ENCODE measurements at regions not wholly inside any gene's neighbourhood (a gene's known extent, or its start where the extent isn't known, plus 50 kb on each side); places are given as distances from the start of the nearest gene placed in this dataset.

DNA sequence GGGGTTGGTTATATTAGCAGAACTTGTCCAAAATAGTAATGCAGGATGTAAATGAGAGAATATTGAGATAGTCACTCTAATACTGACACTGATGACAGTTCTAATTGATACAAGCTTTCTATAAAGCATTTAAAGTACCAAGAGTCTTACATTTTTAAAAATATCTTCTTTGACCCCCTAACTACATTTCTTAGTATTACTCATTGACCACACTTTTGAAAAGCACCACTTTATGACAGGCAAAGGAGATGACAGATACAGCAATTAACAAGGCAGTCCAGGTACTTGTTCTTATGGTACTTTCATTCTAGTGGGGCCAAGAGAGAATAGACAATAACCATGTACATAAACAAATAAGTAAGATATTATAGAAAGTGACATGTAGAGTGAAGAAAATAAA is 139.4 kb upstream of the EYA4 start:
- no peak for DNase-seq (ENCODE audit: low spot score in 2 of 2)
- intact Hi-C loops (cut with DNase I; ENCODE audit: low total_unique reads), result no loop called here
- H3K4me3 ChIP-seq (ENCODE audit: low read depth, poor library complexity, severe bottlenecking), result no peak overlapping the region
- no peak for TF ChIP-seq POLR2A (IDR thresholded peaks at IDR 0.05)
- TF ChIP-seq, protein P1, sequence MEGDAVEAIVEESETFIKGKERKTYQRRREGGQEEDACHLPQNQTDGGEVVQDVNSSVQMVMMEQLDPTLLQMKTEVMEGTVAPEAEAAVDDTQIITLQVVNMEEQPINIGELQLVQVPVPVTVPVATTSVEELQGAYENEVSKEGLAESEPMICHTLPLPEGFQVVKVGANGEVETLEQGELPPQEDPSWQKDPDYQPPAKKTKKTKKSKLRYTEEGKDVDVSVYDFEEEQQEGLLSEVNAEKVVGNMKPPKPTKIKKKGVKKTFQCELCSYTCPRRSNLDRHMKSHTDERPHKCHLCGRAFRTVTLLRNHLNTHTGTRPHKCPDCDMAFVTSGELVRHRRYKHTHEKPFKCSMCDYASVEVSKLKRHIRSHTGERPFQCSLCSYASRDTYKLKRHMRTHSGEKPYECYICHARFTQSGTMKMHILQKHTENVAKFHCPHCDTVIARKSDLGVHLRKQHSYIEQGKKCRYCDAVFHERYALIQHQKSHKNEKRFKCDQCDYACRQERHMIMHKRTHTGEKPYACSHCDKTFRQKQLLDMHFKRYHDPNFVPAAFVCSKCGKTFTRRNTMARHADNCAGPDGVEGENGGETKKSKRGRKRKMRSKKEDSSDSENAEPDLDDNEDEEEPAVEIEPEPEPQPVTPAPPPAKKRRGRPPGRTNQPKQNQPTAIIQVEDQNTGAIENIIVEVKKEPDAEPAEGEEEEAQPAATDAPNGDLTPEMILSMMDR (IDR thresholded peaks at IDR 0.05), result no peak

DNA sequence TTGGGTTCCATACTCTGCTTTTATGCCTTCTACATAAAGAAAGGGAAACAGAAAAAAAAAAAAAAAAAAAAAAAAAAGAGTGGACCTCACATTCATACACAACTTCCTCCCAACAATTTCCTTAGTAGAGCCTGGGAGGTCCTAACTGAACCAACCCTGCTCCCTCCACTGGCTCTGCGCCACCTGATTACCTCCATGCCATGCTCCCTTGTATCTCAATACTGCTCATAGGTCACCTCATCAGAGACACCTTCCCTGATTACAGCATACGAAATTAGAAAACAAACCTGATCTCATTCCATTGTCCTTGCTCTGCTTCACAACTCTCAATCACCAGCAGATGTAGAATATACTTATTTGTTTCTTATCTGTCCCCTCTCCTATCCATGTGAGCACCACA is 134.2 kb upstream of the EYA4 start:
- TF ChIP-seq, protein P1 (IDR thresholded peaks at IDR 0.05), result no peak
- TF ChIP-seq POLR2A (IDR thresholded peaks at IDR 0.05), result no peak
- intact Hi-C loops (cut with DNase I; ENCODE audit: low total_unique reads), result no loop called here
- no peak overlapping the region for H3K4me3 ChIP-seq (ENCODE audit: low read depth, poor library complexity, severe bottlenecking)
- DNase-seq (ENCODE audit: low spot score in 2 of 2), result no peak
- 77 to 87% methylated on average over 2 of the region's 2 CpGs for WGBS, 2 donors

DNA sequence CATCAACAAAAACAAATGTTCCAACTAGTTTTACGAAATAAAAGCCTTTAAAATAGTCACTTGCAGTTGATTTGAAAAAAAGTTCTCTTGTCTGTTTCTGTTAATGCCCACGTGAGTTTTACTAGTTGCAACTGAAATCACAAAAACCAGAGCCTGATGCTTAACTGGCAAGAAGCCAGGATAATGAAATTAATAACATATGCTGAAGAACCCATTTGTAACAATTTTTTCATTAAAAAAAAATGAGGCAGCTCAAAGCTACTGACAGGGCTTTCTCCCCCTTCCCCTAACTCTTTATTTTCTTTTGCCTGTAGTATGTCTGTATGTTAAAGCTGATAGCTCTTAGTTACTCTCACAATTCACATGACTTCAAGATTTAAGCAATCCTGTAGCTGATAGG is 132.7 kb upstream of the EYA4 start:
- no peak for TF ChIP-seq POLR2A (IDR thresholded peaks at IDR 0.05)

DNA sequence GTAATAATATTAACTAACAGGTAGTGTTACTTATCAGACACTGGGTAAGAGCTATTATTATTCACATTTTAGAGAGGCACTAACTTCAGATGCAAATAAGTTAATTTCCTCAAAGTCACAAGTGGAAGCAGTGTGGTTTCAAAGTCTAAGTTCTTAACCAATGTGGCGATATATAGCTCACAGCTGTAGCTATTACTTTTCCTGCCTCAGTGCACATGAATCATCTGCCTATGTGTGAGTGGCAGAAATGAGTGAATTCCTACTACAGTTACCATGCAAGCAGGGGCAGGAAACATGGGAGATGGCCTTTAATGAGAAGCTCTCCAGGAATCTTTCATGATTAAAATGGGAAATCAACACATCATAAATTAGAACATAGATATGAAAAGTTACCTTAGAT is 126.2 kb upstream of the EYA4 start:
- TF ChIP-seq, protein P1 (IDR thresholded peaks at IDR 0.05), result no peak
- no peak for TF ChIP-seq POLR2A (IDR thresholded peaks at IDR 0.05)
- WGBS, 2 donors, result 72 to 80% methylated on average over 1 of the region's 1 CpG
- DNase-seq (ENCODE audit: low spot score in 2 of 2), result no peak
- intact Hi-C loops (cut with DNase I; ENCODE audit: low total_unique reads), result no loop called here
- H3K4me3 ChIP-seq (ENCODE audit: low read depth, poor library complexity, severe bottlenecking), result no peak overlapping the region

More for the DNA sequence above, 132.7 kb upstream of the EYA4 start:
- intact Hi-C loops (cut with DNase I; ENCODE audit: low total_unique reads), result no loop called here
- H3K4me3 ChIP-seq (ENCODE audit: low read depth, poor library complexity, severe bottlenecking), result no peak overlapping the region
- WGBS, 2 donors, result 18 to 22% methylated on average over 2 of the region's 2 CpGs
- no peak for DNase-seq (ENCODE audit: low spot score in 2 of 2)

DNA sequence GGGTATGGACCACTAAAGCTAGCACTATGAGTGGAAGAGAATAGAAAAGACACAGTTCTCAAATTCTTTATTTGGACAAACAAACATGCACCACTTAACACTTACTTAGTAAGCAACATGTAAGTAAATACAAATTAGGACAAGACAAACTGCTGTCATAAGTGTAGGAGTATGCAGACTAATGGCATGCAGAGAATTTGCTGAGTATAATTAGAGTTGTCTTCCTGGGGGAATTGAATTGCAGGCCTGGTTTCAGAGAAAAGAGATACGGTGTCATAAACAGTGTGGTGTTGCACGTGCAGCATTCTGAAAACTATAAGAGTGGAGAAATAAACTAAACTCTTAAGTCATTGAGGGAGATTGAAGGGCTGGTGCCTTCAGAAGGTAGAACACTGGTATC is 125.2 kb upstream of the EYA4 start:
- 33 to 46% methylated on average over 2 of the region's 2 CpGs for WGBS, 2 donors
- intact Hi-C loops (cut with DNase I; ENCODE audit: low total_unique reads), result no loop called here

DNA sequence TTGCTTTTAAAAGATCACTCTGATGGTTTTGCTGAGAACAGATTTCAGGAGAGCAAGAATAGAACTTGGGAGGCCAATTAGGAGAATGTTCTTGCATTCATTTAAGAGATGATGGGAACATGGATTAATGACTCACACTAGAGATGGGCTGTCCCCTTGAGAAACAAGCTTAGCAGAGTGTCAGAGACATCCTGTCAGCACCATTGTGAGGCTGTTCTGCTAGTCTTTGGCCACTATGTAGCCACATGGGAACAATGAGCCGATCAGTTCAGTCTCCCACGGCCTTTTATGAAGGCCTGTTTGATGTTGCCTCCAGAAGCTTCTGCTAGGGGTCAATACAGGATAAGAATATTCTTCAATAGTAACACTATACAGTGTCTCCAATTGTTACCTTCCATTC is 113.0 kb upstream of the EYA4 start:
- WGBS, 2 donors, result 59 to 60% methylated on average over 2 of the region's 2 CpGs
- TF ChIP-seq, protein P1 (IDR thresholded peaks at IDR 0.05), result no peak
- no peak for TF ChIP-seq POLR2A (IDR thresholded peaks at IDR 0.05)
- DNase-seq (ENCODE audit: low spot score in 2 of 2), result no peak
- H3K4me3 ChIP-seq (ENCODE audit: low read depth, poor library complexity, severe bottlenecking), result no peak overlapping the region
- intact Hi-C loops (cut with DNase I; ENCODE audit: low total_unique reads), result no loop called here

More for the DNA sequence above, 125.2 kb upstream of the EYA4 start:
- no peak overlapping the region for H3K4me3 ChIP-seq (ENCODE audit: low read depth, poor library complexity, severe bottlenecking)
- TF ChIP-seq POLR2A (IDR thresholded peaks at IDR 0.05), result no peak
- TF ChIP-seq, protein P1 (IDR thresholded peaks at IDR 0.05), result no peak
- no peak for DNase-seq (ENCODE audit: low spot score in 2 of 2)
